ENCODE measurements at regions not wholly inside any gene's neighbourhood (a gene's known extent, or its start where the extent isn't known, plus 50 kb on each side); places are given as distances from the start of the nearest gene placed in this dataset.

- Histone ChIP-seq H3K14ac (ENCODE audit: low read length in 2 of 2) (no peak overlapping the region), H3K9ac (ENCODE audit: low read length) (no peak overlapping the region), H3K4me3 (ENCODE audit: insufficient read depth in 1 of 2, low read depth in 1 of 2, low read length in 2 of 2) (no peak overlapping the region), H2BK15ac (ENCODE audit: low read depth, poor library complexity, severe bottlenecking) (no peak overlapping the region), H4K91ac (ENCODE audit: low read length) (no peak overlapping the region), H2BK5ac (ENCODE audit: low read depth, low read length, poor library complexity, severe bottlenecking) (no peak overlapping the region), H3K79me1 (replicated peaks; ENCODE audit: low read length, poor library complexity, severe bottlenecking) (no peaks in the 10 kb centered on the region), H3K27me3 (ENCODE audit: control insufficient read depth in 1 of 2, insufficient read depth in 1 of 2, low read length in 2 of 2) (peaks cover 3 to 17% of the 10 kb centered on the region in 2 experiments), H2AK5ac (ENCODE audit: low read length, severe bottlenecking) (no peak overlapping the region), H3K23ac (ENCODE audit: low read length in 2 of 2) (no peak overlapping the region), H2BK12ac (ENCODE audit: low read length in 2 of 2) (no peak overlapping the region), H2AFZ (ENCODE audit: low read depth, low read length) (no peak overlapping the region), H3K36me3 (ENCODE audit: control insufficient read depth in 1 of 2, insufficient read depth in 2 of 2, low read depth in 1 of 2, low read length in 2 of 2) (no peaks in the 10 kb centered on the region), H3K27ac (ENCODE audit: low read length, poor library complexity, severe bottlenecking) (no peak overlapping the region), H3K4me1 (ENCODE audit: control insufficient read depth, insufficient read depth, low read depth, low read length) (no peaks in the 10 kb centered on the region), H3K4me2 (ENCODE audit: low read length, poor library complexity, severe bottlenecking) (peak overlapping the region; percentile 28), H2BK120ac (ENCODE audit: low read depth, low read length) (no peak overlapping the region), H3K18ac (ENCODE audit: low read depth in 1 of 2, low read length in 2 of 2) (no peak overlapping the region), H3K4ac (ENCODE audit: low read depth in 1 of 2, low read length in 2 of 2) (no peak overlapping the region), H3K9me3 (ENCODE audit: control insufficient read depth, low read length) (no peaks in the 10 kb centered on the region), H4K8ac (ENCODE audit: low read length) (no peak overlapping the region)
- DNase-seq: no peak
- 64% methylated on average over 3 of the region's 3 CpGs for WGBS
Measured at GRCh38 chr16:22705799-22706198, 108.2 kb upstream of the HS3ST2 start.

GRCh38 chr16:22710326-22710725, 103.6 kb upstream of the HS3ST2 start:
- no peak overlapping the region for H3K4ac ChIP-seq (ENCODE audit: low read depth in 1 of 2, low read length in 2 of 2)
- H3K18ac ChIP-seq (ENCODE audit: low read depth in 1 of 2, low read length in 2 of 2): no peak overlapping the region
- peaks cover 9% of the 10 kb centered on the region for H3K9me3 ChIP-seq (ENCODE audit: control insufficient read depth, low read length)
- H3K4me3 ChIP-seq (ENCODE audit: insufficient read depth in 1 of 2, low read depth in 1 of 2, low read length in 2 of 2): no peak overlapping the region
- no peak overlapping the region for H2AK5ac ChIP-seq (ENCODE audit: low read length, severe bottlenecking)
- H2AFZ ChIP-seq (ENCODE audit: low read depth, low read length): no peak overlapping the region
- H3K36me3 ChIP-seq (ENCODE audit: control insufficient read depth in 1 of 2, insufficient read depth in 2 of 2, low read depth in 1 of 2, low read length in 2 of 2): no peaks in the 10 kb centered on the region
- no peak overlapping the region for H2BK120ac ChIP-seq (ENCODE audit: low read depth, low read length)
- H4K8ac ChIP-seq (ENCODE audit: low read length): no peak overlapping the region
- no peak overlapping the region for H2BK15ac ChIP-seq (ENCODE audit: low read depth, poor library complexity, severe bottlenecking)
- no peak overlapping the region for H2BK5ac ChIP-seq (ENCODE audit: low read depth, low read length, poor library complexity, severe bottlenecking)
- no peak overlapping the region for H2BK12ac ChIP-seq (ENCODE audit: low read length in 2 of 2)
- no peak for DNase-seq
- no peak overlapping the region for H3K9ac ChIP-seq (ENCODE audit: low read length)
- H3K79me1 ChIP-seq (replicated peaks; ENCODE audit: low read length, poor library complexity, severe bottlenecking): no peaks in the 10 kb centered on the region
- H4K91ac ChIP-seq (ENCODE audit: low read length): no peak overlapping the region
- no peak overlapping the region for H3K27ac ChIP-seq (ENCODE audit: low read length, poor library complexity, severe bottlenecking)
- H3K4me1 ChIP-seq (ENCODE audit: control insufficient read depth, insufficient read depth, low read depth, low read length): no peaks in the 10 kb centered on the region
- WGBS: 100% methylated on average over 1 of the region's 1 CpG
- H3K27me3 ChIP-seq (ENCODE audit: control insufficient read depth in 1 of 2, insufficient read depth in 1 of 2, low read length in 2 of 2): peaks cover 2 to 3% of the 10 kb centered on the region in 2 experiments
- no peak overlapping the region for H3K4me2 ChIP-seq (ENCODE audit: low read length, poor library complexity, severe bottlenecking)
- H3K14ac ChIP-seq (ENCODE audit: low read length in 2 of 2): no peak overlapping the region
- no peak overlapping the region for H3K23ac ChIP-seq (ENCODE audit: low read length in 2 of 2)

GRCh38 chr16:22711847-22712246, 102.1 kb upstream of the HS3ST2 start:
- Histone ChIP-seq H3K4me1 (ENCODE audit: control insufficient read depth, insufficient read depth, low read depth, low read length) (no peaks in the 10 kb centered on the region), H3K36me3 (ENCODE audit: control insufficient read depth in 1 of 2, insufficient read depth in 2 of 2, low read depth in 1 of 2, low read length in 2 of 2) (no peaks in the 10 kb centered on the region), H2AFZ (ENCODE audit: low read depth, low read length) (no peak overlapping the region), H2BK12ac (ENCODE audit: low read length in 2 of 2) (no peak overlapping the region), H3K79me1 (replicated peaks; ENCODE audit: low read length, poor library complexity, severe bottlenecking) (no peaks in the 10 kb centered on the region), H3K23ac (ENCODE audit: low read length in 2 of 2) (no peak overlapping the region), H3K14ac (ENCODE audit: low read length in 2 of 2) (no peak overlapping the region), H4K91ac (ENCODE audit: low read length) (no peak overlapping the region), H3K9me3 (ENCODE audit: control insufficient read depth, low read length) (peaks cover 9% of the 10 kb centered on the region), H2BK120ac (ENCODE audit: low read depth, low read length) (no peak overlapping the region), H3K4me3 (ENCODE audit: insufficient read depth in 1 of 2, low read depth in 1 of 2, low read length in 2 of 2) (no peak overlapping the region), H3K27me3 (ENCODE audit: control insufficient read depth in 1 of 2, insufficient read depth in 1 of 2, low read length in 2 of 2) (no peaks in the 10 kb centered on the region), H3K27ac (ENCODE audit: low read length, poor library complexity, severe bottlenecking) (no peak overlapping the region), H3K4me2 (ENCODE audit: low read length, poor library complexity, severe bottlenecking) (no peak overlapping the region), H3K18ac (ENCODE audit: low read depth in 1 of 2, low read length in 2 of 2) (no peak overlapping the region), H4K8ac (ENCODE audit: low read length) (no peak overlapping the region), H3K9ac (ENCODE audit: low read length) (no peak overlapping the region), H2AK5ac (ENCODE audit: low read length, severe bottlenecking) (no peak overlapping the region), H3K4ac (ENCODE audit: low read depth in 1 of 2, low read length in 2 of 2) (no peak overlapping the region), H2BK15ac (ENCODE audit: low read depth, poor library complexity, severe bottlenecking) (no peak overlapping the region), H2BK5ac (ENCODE audit: low read depth, low read length, poor library complexity, severe bottlenecking) (no peak overlapping the region)
- WGBS: 70% methylated on average over 2 of the region's 2 CpGs
- DNase-seq: no peak

- H2AFZ ChIP-seq (ENCODE audit: low read depth, low read length): no peak overlapping the region
Measured at GRCh38 chr16:22712471-22712870, 101.5 kb upstream of the HS3ST2 start.

More at GRCh38 chr16:22712471-22712870, 101.5 kb upstream of the HS3ST2 start:
- H3K4me3 ChIP-seq (ENCODE audit: insufficient read depth in 1 of 2, low read depth in 1 of 2, low read length in 2 of 2): no peak overlapping the region
- no peak overlapping the region for H3K27ac ChIP-seq (ENCODE audit: low read length, poor library complexity, severe bottlenecking)
- H4K8ac ChIP-seq (ENCODE audit: low read length): no peak overlapping the region
- no peak overlapping the region for H3K23ac ChIP-seq (ENCODE audit: low read length in 2 of 2)
- no peaks in the 10 kb centered on the region for H3K27me3 ChIP-seq (ENCODE audit: control insufficient read depth in 1 of 2, insufficient read depth in 1 of 2, low read length in 2 of 2)
- H3K9me3 ChIP-seq (ENCODE audit: control insufficient read depth, low read length): peaks cover 9% of the 10 kb centered on the region
- H3K4ac ChIP-seq (ENCODE audit: low read depth in 1 of 2, low read length in 2 of 2): no peak overlapping the region
- H3K18ac ChIP-seq (ENCODE audit: low read depth in 1 of 2, low read length in 2 of 2): no peak overlapping the region
- H3K79me1 ChIP-seq (replicated peaks; ENCODE audit: low read length, poor library complexity, severe bottlenecking): no peaks in the 10 kb centered on the region
- no peak overlapping the region for H2AK5ac ChIP-seq (ENCODE audit: low read length, severe bottlenecking)
- H2BK12ac ChIP-seq (ENCODE audit: low read length in 2 of 2): no peak overlapping the region
- no peaks in the 10 kb centered on the region for H3K4me1 ChIP-seq (ENCODE audit: control insufficient read depth, insufficient read depth, low read depth, low read length)
- DNase-seq: no peak
- H3K9ac ChIP-seq (ENCODE audit: low read length): no peak overlapping the region
- 72% methylated on average over 5 of the region's 5 CpGs for WGBS
- H2BK120ac ChIP-seq (ENCODE audit: low read depth, low read length): no peak overlapping the region
- no peak overlapping the region for H2BK5ac ChIP-seq (ENCODE audit: low read depth, low read length, poor library complexity, severe bottlenecking)
- no peaks in the 10 kb centered on the region for H3K36me3 ChIP-seq (ENCODE audit: control insufficient read depth in 1 of 2, insufficient read depth in 2 of 2, low read depth in 1 of 2, low read length in 2 of 2)
- no peak overlapping the region for H3K4me2 ChIP-seq (ENCODE audit: low read length, poor library complexity, severe bottlenecking)
- no peak overlapping the region for H2BK15ac ChIP-seq (ENCODE audit: low read depth, poor library complexity, severe bottlenecking)
- no peak overlapping the region for H3K14ac ChIP-seq (ENCODE audit: low read length in 2 of 2)
- no peak overlapping the region for H4K91ac ChIP-seq (ENCODE audit: low read length)

All from mesenchymal stem cell (in vitro differentiated cells and primary cell).